B cell (primary cell): ENCODE measurements at regions not wholly inside any gene's neighbourhood (a gene's known extent, or its start where the extent isn't known, plus 50 kb on each side); places are given as distances from the start of the nearest gene placed in this dataset.

ENCODE experiments used
- ATAC-seq: fragments of 200-7000 bp; cut with Tn5 transposase; one replicate; pipeline ENCODE4 v1.10.0; 2021; ENCODE audit warnings: low read depth, mild to moderate bottlenecking, moderate number of reproducible peaks, moderate library complexity
- CTCF ChIA-PET: fragments of 350-600 bp; sonication (Branson Sonifier 250); formaldehyde crosslinking; loops from one replicate; lab custom pipeline; 2021; ENCODE audit warnings: antibody characterized with exemption, inconsistent platforms; lab: Charles Lee
- POLR2A ChIA-PET: fragments of 350-600 bp; sonication (Branson Sonifier 250); formaldehyde crosslinking; loops from one replicate; lab custom pipeline; 2021; ENCODE audit warnings: antibody characterized with exemption; lab: Charles Lee
- DNase-seq: peaks from one replicate; pipeline ENCODE4 v3.0.0; 2013
- H2AFZ ChIP-seq: 2 replicates; pipeline ENCODE4 v1.6.1; 2012; ENCODE audit warnings: mild to moderate bottlenecking, low read depth, low read length; ENCODE audit not compliant: insufficient read depth, poor library complexity, severe bottlenecking
- H3K27ac ChIP-seq, 2 donors: 1 replicate in 1 of 2; 2 replicates in 1 of 2; pipeline ENCODE4 v1.5.1; 2012 to 2013; ENCODE audit warnings: low read length in 2 of 2, mild to moderate bottlenecking in 2 of 2, moderate library complexity in 1 of 2
- H3K27me3 ChIP-seq, 4 experiments: fragments of 200-600 bp in 1 of 4; sonication (generic) in 1 of 4; replicated peaks in 1 of 4; 1 replicate in 2 of 4; 2 replicates in 2 of 4; pipeline versions ENCODE4 v1.6.1 to v1.7.0; 2013 to 2016; ENCODE audit warnings: low read length in 3 of 4, mild to moderate bottlenecking in 2 of 4, mixed read lengths in 1 of 4, moderate library complexity in 1 of 4; ENCODE audit not compliant: insufficient read depth in 4 of 4, control insufficient read depth in 3 of 4; ENCODE audit errors: control extremely low read depth in 1 of 4
- H3K36me3 ChIP-seq, 2 experiments: replicated peaks in 1 of 2; 1 replicate in 1 of 2; 2 replicates in 1 of 2; pipeline versions ENCODE4 v1.6.1 to v1.7.1; 2013; ENCODE audit warnings: low read length in 1 of 2; ENCODE audit not compliant: insufficient read depth in 2 of 2, control insufficient read depth in 1 of 2; ENCODE audit errors: control extremely low read depth in 1 of 2, extremely low read depth in 1 of 2
- H3K4me1 ChIP-seq, 2 donors: fragments of 200-600 bp in 1 of 2; sonication (generic) in 1 of 2; 1 replicate in 1 of 2; 2 replicates in 1 of 2; pipeline versions ENCODE4 v1.5.1 to v1.6.1; 2013 to 2017; ENCODE audit warnings: low read length in 2 of 2; ENCODE audit not compliant: control insufficient read depth in 2 of 2, insufficient read depth in 2 of 2
- H3K4me2 ChIP-seq: replicated peaks from 2 replicates; pipeline ENCODE3; 2012; ENCODE audit warnings: mild to moderate bottlenecking, low read depth, low read length; ENCODE audit not compliant: poor library complexity, severe bottlenecking
- H3K4me3 ChIP-seq, 5 experiments: fragments of 200-600 bp in 1 of 5; sonication (generic) in 1 of 5; 1 replicate in 3 of 5; 2 replicates in 2 of 5; pipeline versions ENCODE4 v1.5.1 to v1.7.0; 2011 to 2016; ENCODE audit warnings: low read length in 4 of 5, mild to moderate bottlenecking in 4 of 5, low read depth in 2 of 5, control low read depth in 1 of 5, moderate library complexity in 1 of 5; ENCODE audit not compliant: insufficient read depth in 1 of 5; ENCODE audit errors: control extremely low read depth in 1 of 5, extremely low read depth in 1 of 5
- H3K79me2 ChIP-seq: fragments of 200-600 bp; sonication (generic); one replicate; pipeline ENCODE4 v1.6.0; 2016; ENCODE audit warnings: low read length; ENCODE audit not compliant: control insufficient read depth, insufficient read depth
- H3K9ac ChIP-seq: fragments of 200-600 bp; sonication (generic); 2 replicates; pipeline ENCODE4 v1.6.1; 2017; ENCODE audit warnings: mild to moderate bottlenecking, low read length, moderate library complexity
- H3K9me3 ChIP-seq, 3 donors: one replicate each; pipeline versions ENCODE4 v1.6.1 to v1.7.1; 2013; ENCODE audit warnings: low read length in 2 of 3; ENCODE audit not compliant: control insufficient read depth in 2 of 3, insufficient read depth in 1 of 3; ENCODE audit errors: control extremely low read depth in 1 of 3
- H4K20me1 ChIP-seq: 2 replicates; pipeline ENCODE4 v1.6.0; 2012; ENCODE audit warnings: mild to moderate bottlenecking, low read length; ENCODE audit not compliant: insufficient read depth, control insufficient read depth, poor library complexity, severe bottlenecking
- H3K27ac Mint-ChIP-seq: one replicate; pipeline ENCODE4 v1.8.0; 2021; ENCODE audit warnings: mixed read lengths
- H3K27me3 Mint-ChIP-seq: one replicate; pipeline ENCODE4 v1.8.0; 2021; ENCODE audit warnings: mixed read lengths
- H3K4me1 Mint-ChIP-seq: one replicate; pipeline ENCODE4 v1.8.0; 2021; ENCODE audit warnings: mixed read lengths
- H3K4me3 Mint-ChIP-seq: one replicate; pipeline ENCODE4 v1.8.0; 2021; ENCODE audit warnings: mixed read lengths
- H3K9me3 Mint-ChIP-seq: one replicate; pipeline ENCODE4 v1.8.0; 2022; ENCODE audit warnings: mixed read lengths; ENCODE audit not compliant: insufficient read depth
- EZH2 ChIP-seq: IDR thresholded peaks from 2 replicates; pipeline ENCODE4 v1.6.1; 2012; ENCODE audit warnings: borderline replicate concordance, low read depth, mild to moderate bottlenecking, moderate library complexity, low read length; ENCODE audit not compliant: insufficient read depth, poor library complexity, severe bottlenecking
- WGBS: methylation state at CpG from one replicate; pipeline ENCODE4 v1.1.5; 2013; ENCODE audit warnings: missing lambda C conversion rate; ENCODE audit not compliant: insufficient coverage; 5-methylcytosine and 5-hydroxymethylcytosine counted together
- intact Hi-C: fragments of 100-400 bp; cut with micrococcal nuclease; formaldehyde crosslinking; loops from one replicate; pipeline ENCODE4 v1.10.0; 2022
- TF ChIP-seq, protein P1 (sequence below): fragments of 200-600 bp; IDR thresholded peaks from one replicate; pipeline ENCODE4 v1.8.0; 2022; ENCODE audit warnings: antibody characterized with exemption, mild to moderate bottlenecking

DNA sequence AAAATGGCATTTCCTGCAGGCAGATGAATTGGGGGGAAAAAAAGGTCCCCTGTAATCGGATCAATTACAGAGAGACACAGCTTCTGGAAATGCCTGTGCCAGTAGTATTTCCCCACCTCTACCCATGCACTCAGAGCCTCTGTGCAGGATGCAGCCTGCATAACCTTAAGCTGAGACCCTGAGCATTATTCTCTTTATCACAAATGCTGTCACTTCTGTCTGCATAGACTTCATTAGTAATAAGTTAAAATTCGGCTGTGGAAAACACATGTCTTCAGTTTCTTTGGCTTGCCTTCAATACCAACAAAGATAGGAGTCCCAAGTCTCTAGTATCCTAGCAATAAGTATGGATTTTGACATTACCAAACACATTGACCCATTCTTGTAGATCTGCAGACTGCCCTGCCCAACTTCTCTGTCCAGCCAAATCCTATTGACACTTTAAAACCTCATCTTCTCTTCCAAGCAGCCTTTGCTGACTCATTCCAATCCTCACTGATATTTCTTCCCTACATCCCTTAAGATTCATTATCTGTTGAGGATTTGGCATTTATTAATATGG lies 70.8 kb downstream of the LUZP4 start:
- WGBS: 80% methylated on average over 1 of the region's 2 CpGs

DNA sequence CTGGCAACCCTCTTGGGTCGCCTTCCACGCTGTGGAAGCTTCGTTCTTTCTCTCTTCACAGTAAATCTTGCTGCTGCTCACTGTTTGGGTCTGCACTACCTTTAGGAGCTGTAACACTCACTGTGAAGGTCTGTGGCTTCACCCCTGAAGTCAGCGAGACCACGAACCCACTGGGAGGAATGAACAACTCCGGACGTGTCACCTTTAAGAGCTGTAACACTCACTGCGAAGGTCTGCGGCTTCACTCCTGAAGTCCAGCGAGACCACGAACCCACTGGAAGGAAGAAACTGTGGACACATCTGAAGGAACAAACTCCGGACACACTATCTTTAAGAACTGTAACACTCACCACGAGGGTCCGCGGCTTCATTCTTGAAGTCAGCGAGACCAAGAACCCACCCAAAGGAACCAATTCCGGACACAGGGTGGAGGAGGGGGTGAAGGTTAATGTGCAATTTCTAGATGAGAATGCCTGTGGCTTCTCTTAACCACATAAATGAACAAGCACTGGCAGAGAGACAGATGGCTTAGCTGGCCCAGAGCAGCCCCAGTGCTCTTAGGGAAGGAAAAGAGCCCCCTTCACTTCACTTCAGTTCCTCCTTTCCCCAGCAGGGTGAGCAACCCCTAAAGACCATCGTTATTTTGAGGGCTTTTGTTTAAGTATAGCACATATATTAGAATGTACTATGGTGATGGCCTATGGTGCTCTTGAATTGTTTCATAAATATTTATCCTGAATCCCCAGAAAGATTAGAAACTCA lies 73.0 kb downstream of the LUZP4 start:
- Mint-ChIP-seq H3K27me3 (no peaks in the 10 kb centered on the region), H3K4me1 (no peaks in the 10 kb centered on the region), H3K4me3 (no peak overlapping the region), H3K9me3 (no peaks in the 10 kb centered on the region), H3K27ac (no peak overlapping the region)
- Histone ChIP-seq H3K9me3 (no peaks in the 10 kb centered on the region), H2AFZ (no peak overlapping the region), H4K20me1 (no peaks in the 10 kb centered on the region), H3K27ac (no peak overlapping the region), H3K79me2 (no peaks in the 10 kb centered on the region), H3K36me3 (no peaks in the 10 kb centered on the region), H3K4me3 (no peak overlapping the region), H3K4me2 (no peak overlapping the region), H3K27me3 (no peaks in the 10 kb centered on the region), H3K9ac (no peak overlapping the region), H3K4me1 (no peaks in the 10 kb centered on the region)
- TF ChIP-seq, protein P1, sequence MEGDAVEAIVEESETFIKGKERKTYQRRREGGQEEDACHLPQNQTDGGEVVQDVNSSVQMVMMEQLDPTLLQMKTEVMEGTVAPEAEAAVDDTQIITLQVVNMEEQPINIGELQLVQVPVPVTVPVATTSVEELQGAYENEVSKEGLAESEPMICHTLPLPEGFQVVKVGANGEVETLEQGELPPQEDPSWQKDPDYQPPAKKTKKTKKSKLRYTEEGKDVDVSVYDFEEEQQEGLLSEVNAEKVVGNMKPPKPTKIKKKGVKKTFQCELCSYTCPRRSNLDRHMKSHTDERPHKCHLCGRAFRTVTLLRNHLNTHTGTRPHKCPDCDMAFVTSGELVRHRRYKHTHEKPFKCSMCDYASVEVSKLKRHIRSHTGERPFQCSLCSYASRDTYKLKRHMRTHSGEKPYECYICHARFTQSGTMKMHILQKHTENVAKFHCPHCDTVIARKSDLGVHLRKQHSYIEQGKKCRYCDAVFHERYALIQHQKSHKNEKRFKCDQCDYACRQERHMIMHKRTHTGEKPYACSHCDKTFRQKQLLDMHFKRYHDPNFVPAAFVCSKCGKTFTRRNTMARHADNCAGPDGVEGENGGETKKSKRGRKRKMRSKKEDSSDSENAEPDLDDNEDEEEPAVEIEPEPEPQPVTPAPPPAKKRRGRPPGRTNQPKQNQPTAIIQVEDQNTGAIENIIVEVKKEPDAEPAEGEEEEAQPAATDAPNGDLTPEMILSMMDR: no peak
- no peak for TF ChIP-seq EZH2
- DNase-seq: no peak
- POLR2A ChIA-PET: no interaction called here
- CTCF ChIA-PET: no interaction called here
- 33% methylated on average over 10 of the region's 18 CpGs for WGBS
- intact Hi-C loops: no loop called here
- ATAC-seq: no peak

More for the DNA sequence above, 70.8 kb downstream of the LUZP4 start:
- Histone ChIP-seq H3K27ac (no peak overlapping the region), H3K9me3 (no peaks in the 10 kb centered on the region), H3K4me3 (no peak overlapping the region), H3K4me1 (no peaks in the 10 kb centered on the region), H3K9ac (no peak overlapping the region), H2AFZ (no peak overlapping the region), H3K79me2 (no peaks in the 10 kb centered on the region), H3K36me3 (no peaks in the 10 kb centered on the region), H3K27me3 (no peaks in the 10 kb centered on the region), H4K20me1 (no peaks in the 10 kb centered on the region), H3K4me2 (no peak overlapping the region)
- Mint-ChIP-seq H3K4me3 (no peak overlapping the region), H3K9me3 (no peaks in the 10 kb centered on the region), H3K27ac (no peak overlapping the region), H3K4me1 (no peaks in the 10 kb centered on the region), H3K27me3 (no peaks in the 10 kb centered on the region)
- no peak for DNase-seq
- ChIA-PET CTCF (no interaction called here), POLR2A (no interaction called here)
- TF ChIP-seq, protein P1: no peak
- TF ChIP-seq EZH2: no peak
- ATAC-seq: no peak
- intact Hi-C loops: no loop called here
